ENCODE measurements at regions not wholly inside any gene's neighbourhood (a gene's known extent, or its start where the extent isn't known, plus 50 kb on each side); places are given as distances from the start of the nearest gene placed in this dataset.

DNA sequence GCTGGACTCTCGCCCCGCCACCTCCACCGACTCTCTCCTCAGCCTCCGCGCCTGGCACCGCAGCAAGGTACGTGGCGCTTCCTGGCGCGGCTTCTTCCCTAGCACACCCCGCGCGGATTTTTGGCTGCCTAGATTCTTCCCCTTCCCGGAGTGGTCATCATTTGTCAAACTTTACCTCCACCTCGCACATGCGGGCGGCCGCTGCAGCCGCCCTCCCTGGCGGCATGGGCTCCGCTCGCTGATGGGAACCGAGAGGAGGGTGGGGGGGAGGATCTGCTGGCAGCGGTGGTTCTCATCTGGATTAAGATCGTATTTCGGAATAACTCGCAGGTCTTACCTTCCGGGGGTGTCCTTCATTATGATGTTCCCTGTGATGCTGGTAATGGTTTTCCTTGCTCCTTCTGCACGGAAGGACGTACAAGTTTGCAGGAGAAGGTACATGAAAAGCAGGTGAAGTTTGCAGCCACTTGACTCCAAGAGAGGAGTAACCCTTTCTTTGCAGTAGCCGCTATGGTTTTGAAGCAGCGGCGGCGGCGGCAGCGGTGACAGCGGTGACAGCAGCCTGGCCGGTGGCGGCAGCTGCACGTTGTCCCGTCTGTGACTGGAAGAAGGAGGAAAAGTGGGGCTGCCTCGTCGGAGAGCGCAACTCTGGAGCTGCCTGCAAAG lies 2183.9 kb upstream of the TENM3 start:
- TF ChIP-seq EZH2 (IDR thresholded peaks at IDR 0.05): no peak
- TF ChIP-seq POLR2AphosphoS5 (IDR thresholded peaks at IDR 0.05; ENCODE audit: borderline replicate concordance, low read depth, low read length): no peak
- TF ChIP-seq FOXP2 (optimal IDR thresholded peaks at IDR 0.05; ENCODE audit: control extremely low read depth, extremely low read length, insufficient read depth): no peak
